ENCODE measurements at regions not wholly inside any gene's neighbourhood (a gene's known extent, or its start where the extent isn't known, plus 50 kb on each side); places are given as distances from the start of the nearest gene placed in this dataset.

- peak; percentile 5 for FAIRE-seq
- no peak overlapping the region for H3K27ac ChIP-seq (ENCODE audit: control insufficient read depth, insufficient read depth, low read length)
- dilution Hi-C loops (cut with MboI; ENCODE audit: extremely low pct_ligation_motif_present, low sequenced_read_pairs) = no loop called here
Measured at GRCh38 chr6:40290816-40291215, 296.3 kb downstream of the LRFN2 start.

GRCh38 chr6:40288919-40289318 lies 298.2 kb downstream of the LRFN2 start:
- H3K79me2 ChIP-seq (ENCODE audit: control insufficient read depth, insufficient read depth, low read length) = no peaks in the 10 kb centered on the region
- FAIRE-seq (no peak), DNase-seq (ENCODE audit: low read depth, low spot score) (no peak)
- TF ChIP-seq CTCF (optimal IDR thresholded peaks at IDR 0.05 in 1 of 3, IDR thresholded peaks at IDR 0.05 in 1 of 3, conservative IDR thresholded peaks at IDR 0.05 in 1 of 3; ENCODE audit: extremely low read depth in 1 of 3, insufficient read depth in 2 of 3, low read length in 3 of 3) (no peak), EZH2 (IDR thresholded peaks at IDR 0.05; ENCODE audit: low read length) (no peak)
- H3K27me3 ChIP-seq (ENCODE audit: control insufficient read depth, extremely low read depth, insufficient read depth, low read length) = peaks cover 18% of the 10 kb centered on the region
- no peak overlapping the region for H3K9ac ChIP-seq (ENCODE audit: control insufficient read depth, extremely low read depth, insufficient read depth, low read length)
- no peaks in the 10 kb centered on the region for H3K36me3 ChIP-seq (ENCODE audit: control insufficient read depth in 2 of 2, extremely low read depth in 1 of 2, insufficient read depth in 2 of 2, low read length in 2 of 2)
- H3K9me1 ChIP-seq (ENCODE audit: control insufficient read depth, extremely low read depth, insufficient read depth, low read length) = no peaks in the 10 kb centered on the region
- no peaks in the 10 kb centered on the region for H3K9me3 ChIP-seq (ENCODE audit: control insufficient read depth, low read depth, low read length)
- no peak overlapping the region for H3K4me2 ChIP-seq (ENCODE audit: control insufficient read depth, extremely low read depth, insufficient read depth, low read depth, low read length)
- dilution Hi-C loops (cut with MboI; ENCODE audit: extremely low pct_ligation_motif_present, low sequenced_read_pairs) = no loop called here
- H3K4me1 ChIP-seq (ENCODE audit: control insufficient read depth, extremely low read depth, insufficient read depth, low read length) = no peaks in the 10 kb centered on the region
- no peak overlapping the region for H2AFZ ChIP-seq (ENCODE audit: control insufficient read depth, low read length)
- H4K20me1 ChIP-seq (ENCODE audit: control insufficient read depth, extremely low read depth, insufficient read depth, low read length) = no peaks in the 10 kb centered on the region
- H3K27ac ChIP-seq (ENCODE audit: control insufficient read depth, insufficient read depth, low read length) = no peak overlapping the region
- no peak overlapping the region for H3K4me3 ChIP-seq (ENCODE audit: control insufficient read depth in 2 of 3, extremely low read depth in 1 of 3, insufficient read depth in 2 of 3, low read depth in 1 of 3, low read length in 3 of 3)

More at GRCh38 chr6:40290816-40291215, 296.3 kb downstream of the LRFN2 start:
- Histone ChIP-seq H3K4me1 (ENCODE audit: control insufficient read depth, extremely low read depth, insufficient read depth, low read length) (no peaks in the 10 kb centered on the region), H3K4me2 (ENCODE audit: control insufficient read depth, extremely low read depth, insufficient read depth, low read depth, low read length) (no peak overlapping the region), H3K4me3 (ENCODE audit: control insufficient read depth in 2 of 3, extremely low read depth in 1 of 3, insufficient read depth in 2 of 3, low read depth in 1 of 3, low read length in 3 of 3) (no peak overlapping the region), H3K36me3 (ENCODE audit: control insufficient read depth in 2 of 2, extremely low read depth in 1 of 2, insufficient read depth in 2 of 2, low read length in 2 of 2) (no peaks in the 10 kb centered on the region), H3K9me3 (ENCODE audit: control insufficient read depth, low read depth, low read length) (no peaks in the 10 kb centered on the region), H3K79me2 (ENCODE audit: control insufficient read depth, insufficient read depth, low read length) (no peaks in the 10 kb centered on the region), H2AFZ (ENCODE audit: control insufficient read depth, low read length) (no peak overlapping the region), H3K9ac (ENCODE audit: control insufficient read depth, extremely low read depth, insufficient read depth, low read length) (no peak overlapping the region), H3K9me1 (ENCODE audit: control insufficient read depth, extremely low read depth, insufficient read depth, low read length) (no peaks in the 10 kb centered on the region), H4K20me1 (ENCODE audit: control insufficient read depth, extremely low read depth, insufficient read depth, low read length) (no peaks in the 10 kb centered on the region), H3K27me3 (ENCODE audit: control insufficient read depth, extremely low read depth, insufficient read depth, low read length) (peaks cover 10% of the 10 kb centered on the region)
- TF ChIP-seq CTCF (optimal IDR thresholded peaks at IDR 0.05 in 1 of 3, IDR thresholded peaks at IDR 0.05 in 1 of 3, conservative IDR thresholded peaks at IDR 0.05 in 1 of 3; ENCODE audit: extremely low read depth in 1 of 3, insufficient read depth in 2 of 3, low read length in 3 of 3) = no peak
- no peak for TF ChIP-seq EZH2 (IDR thresholded peaks at IDR 0.05; ENCODE audit: low read length)
- DNase-seq (ENCODE audit: low read depth, low spot score) = no peak

All from keratinocyte (primary cell).